ENCODE measurements at regions not wholly inside any gene's neighbourhood (a gene's known extent, or its start where the extent isn't known, plus 50 kb on each side); places are given as distances from the start of the nearest gene placed in this dataset.

DNA sequence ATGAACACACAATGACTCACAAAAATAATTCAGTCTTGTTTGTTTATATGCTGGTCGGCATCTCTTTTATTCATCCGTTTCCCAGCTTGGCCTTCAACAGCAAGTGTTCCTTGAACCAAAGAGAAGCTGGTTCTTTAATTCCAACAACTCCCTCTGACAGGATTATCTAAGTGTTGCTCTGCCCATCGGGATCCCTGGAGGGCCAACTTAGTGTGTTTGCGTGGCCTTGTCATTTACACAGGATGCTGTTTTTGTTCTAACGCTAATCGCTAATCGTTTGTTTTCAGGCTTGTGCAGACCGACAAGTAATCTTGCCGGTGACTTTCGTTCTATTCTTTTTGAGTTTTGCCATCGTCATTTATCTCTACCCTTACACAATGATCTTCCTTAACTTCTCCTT is 267.4 kb upstream of the EXOC2 start:
- TF ChIP-seq ZNF24 (tag by site-specific recombination; IDR thresholded peaks at IDR 0.05) (no peak), ZSCAN23 (tag by site-specific recombination; IDR thresholded peaks at IDR 0.05) (no peak), ZNF248 (tag by site-specific recombination; IDR thresholded peaks at IDR 0.05) (no peak), ZNF629 (tag by site-specific recombination; IDR thresholded peaks at IDR 0.05) (no peak), ZSCAN16 (tag by site-specific recombination; IDR thresholded peaks at IDR 0.05) (no peak), BCL11A (tag by site-specific recombination; IDR thresholded peaks at IDR 0.05; ENCODE audit: low read depth) (no peak), ZNF529 (tag by site-specific recombination; IDR thresholded peaks at IDR 0.05; ENCODE audit: insufficient replicate concordance) (no peak)
- TF ChIP-seq, protein P1, sequence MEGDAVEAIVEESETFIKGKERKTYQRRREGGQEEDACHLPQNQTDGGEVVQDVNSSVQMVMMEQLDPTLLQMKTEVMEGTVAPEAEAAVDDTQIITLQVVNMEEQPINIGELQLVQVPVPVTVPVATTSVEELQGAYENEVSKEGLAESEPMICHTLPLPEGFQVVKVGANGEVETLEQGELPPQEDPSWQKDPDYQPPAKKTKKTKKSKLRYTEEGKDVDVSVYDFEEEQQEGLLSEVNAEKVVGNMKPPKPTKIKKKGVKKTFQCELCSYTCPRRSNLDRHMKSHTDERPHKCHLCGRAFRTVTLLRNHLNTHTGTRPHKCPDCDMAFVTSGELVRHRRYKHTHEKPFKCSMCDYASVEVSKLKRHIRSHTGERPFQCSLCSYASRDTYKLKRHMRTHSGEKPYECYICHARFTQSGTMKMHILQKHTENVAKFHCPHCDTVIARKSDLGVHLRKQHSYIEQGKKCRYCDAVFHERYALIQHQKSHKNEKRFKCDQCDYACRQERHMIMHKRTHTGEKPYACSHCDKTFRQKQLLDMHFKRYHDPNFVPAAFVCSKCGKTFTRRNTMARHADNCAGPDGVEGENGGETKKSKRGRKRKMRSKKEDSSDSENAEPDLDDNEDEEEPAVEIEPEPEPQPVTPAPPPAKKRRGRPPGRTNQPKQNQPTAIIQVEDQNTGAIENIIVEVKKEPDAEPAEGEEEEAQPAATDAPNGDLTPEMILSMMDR (tag by site-specific recombination; IDR thresholded peaks at IDR 0.05): no peak
- TF ChIP-seq, protein P2, sequence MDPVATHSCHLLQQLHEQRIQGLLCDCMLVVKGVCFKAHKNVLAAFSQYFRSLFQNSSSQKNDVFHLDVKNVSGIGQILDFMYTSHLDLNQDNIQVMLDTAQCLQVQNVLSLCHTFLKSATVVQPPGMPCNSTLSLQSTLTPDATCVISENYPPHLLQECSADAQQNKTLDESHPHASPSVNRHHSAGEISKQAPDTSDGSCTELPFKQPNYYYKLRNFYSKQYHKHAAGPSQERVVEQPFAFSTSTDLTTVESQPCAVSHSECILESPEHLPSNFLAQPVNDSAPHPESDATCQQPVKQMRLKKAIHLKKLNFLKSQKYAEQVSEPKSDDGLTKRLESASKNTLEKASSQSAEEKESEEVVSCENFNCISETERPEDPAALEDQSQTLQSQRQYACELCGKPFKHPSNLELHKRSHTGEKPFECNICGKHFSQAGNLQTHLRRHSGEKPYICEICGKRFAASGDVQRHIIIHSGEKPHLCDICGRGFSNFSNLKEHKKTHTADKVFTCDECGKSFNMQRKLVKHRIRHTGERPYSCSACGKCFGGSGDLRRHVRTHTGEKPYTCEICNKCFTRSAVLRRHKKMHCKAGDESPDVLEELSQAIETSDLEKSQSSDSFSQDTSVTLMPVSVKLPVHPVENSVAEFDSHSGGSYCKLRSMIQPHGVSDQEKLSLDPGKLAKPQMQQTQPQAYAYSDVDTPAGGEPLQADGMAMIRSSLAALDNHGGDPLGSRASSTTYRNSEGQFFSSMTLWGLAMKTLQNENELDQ (tag by site-specific recombination; IDR thresholded peaks at IDR 0.05; ENCODE audit: low read depth): no peak
- TF ChIP-seq, protein P3, sequence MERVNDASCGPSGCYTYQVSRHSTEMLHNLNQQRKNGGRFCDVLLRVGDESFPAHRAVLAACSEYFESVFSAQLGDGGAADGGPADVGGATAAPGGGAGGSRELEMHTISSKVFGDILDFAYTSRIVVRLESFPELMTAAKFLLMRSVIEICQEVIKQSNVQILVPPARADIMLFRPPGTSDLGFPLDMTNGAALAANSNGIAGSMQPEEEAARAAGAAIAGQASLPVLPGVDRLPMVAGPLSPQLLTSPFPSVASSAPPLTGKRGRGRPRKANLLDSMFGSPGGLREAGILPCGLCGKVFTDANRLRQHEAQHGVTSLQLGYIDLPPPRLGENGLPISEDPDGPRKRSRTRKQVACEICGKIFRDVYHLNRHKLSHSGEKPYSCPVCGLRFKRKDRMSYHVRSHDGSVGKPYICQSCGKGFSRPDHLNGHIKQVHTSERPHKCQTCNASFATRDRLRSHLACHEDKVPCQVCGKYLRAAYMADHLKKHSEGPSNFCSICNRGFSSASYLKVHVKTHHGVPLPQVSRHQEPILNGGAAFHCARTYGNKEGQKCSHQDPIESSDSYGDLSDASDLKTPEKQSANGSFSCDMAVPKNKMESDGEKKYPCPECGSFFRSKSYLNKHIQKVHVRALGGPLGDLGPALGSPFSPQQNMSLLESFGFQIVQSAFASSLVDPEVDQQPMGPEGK (tag by site-specific recombination; IDR thresholded peaks at IDR 0.05): no peak
